Smooth muscle cell (in vitro differentiated cells): ENCODE measurements at regions not wholly inside any gene's neighbourhood (a gene's known extent, or its start where the extent isn't known, plus 50 kb on each side); places are given as distances from the start of the nearest gene placed in this dataset.

ENCODE experiments used
- DNase-seq: peaks from one replicate; lab custom pipeline; 2025; ENCODE audit not compliant: unreplicated experiment; lab: John Stamatoyannopoulos, UW
- H2AFZ ChIP-seq: fragments of 200-600 bp; sonication (generic); 2 replicates; pipeline ENCODE4 v1.6.0; 2016; ENCODE audit warnings: antibody characterized with exemption, low read depth, mild to moderate bottlenecking
- H3F3A ChIP-seq: fragments of 200-600 bp; sonication (generic); 2 replicates; pipeline ENCODE4 v1.6.0; 2017; ENCODE audit warnings: antibody characterized with exemption, low read depth
- H3K27ac ChIP-seq: fragments of 200-600 bp; sonication (generic); 2 replicates; pipeline ENCODE4 v1.5.1; 2016; ENCODE audit warnings: low read depth, mild to moderate bottlenecking
- H3K27me3 ChIP-seq: fragments of 200-600 bp; sonication (generic); 2 replicates; pipeline ENCODE4 v1.6.1; 2016; ENCODE audit warnings: low read depth, mild to moderate bottlenecking
- H3K36me3 ChIP-seq: fragments of 200-600 bp; sonication (generic); 2 replicates; pipeline ENCODE4 v1.5.1; 2016; ENCODE audit warnings: low read depth
- H3K4me1 ChIP-seq: fragments of 200-600 bp; sonication (generic); 2 replicates; pipeline ENCODE4 v1.5.1; 2016; ENCODE audit warnings: low read depth
- H3K4me2 ChIP-seq: fragments of 200-600 bp; sonication (generic); 2 replicates; pipeline ENCODE4 v1.6.0; 2016; ENCODE audit warnings: mild to moderate bottlenecking
- H3K4me3 ChIP-seq: fragments of 200-600 bp; sonication (generic); 2 replicates; pipeline ENCODE4 v1.5.1; 2016; ENCODE audit warnings: mild to moderate bottlenecking
- H3K79me2 ChIP-seq: fragments of 200-600 bp; sonication (generic); 2 replicates; pipeline ENCODE4 v1.6.0; 2016; ENCODE audit warnings: low read depth, mild to moderate bottlenecking
- H3K9ac ChIP-seq: fragments of 200-600 bp; sonication (generic); 2 replicates; pipeline ENCODE4 v1.6.0; 2016; ENCODE audit warnings: low read depth
- H3K9me3 ChIP-seq: fragments of 200-600 bp; sonication (generic); replicated peaks from 2 replicates; pipeline ENCODE4 v1.5.1; 2016; ENCODE audit warnings: low read depth
- H4K20me1 ChIP-seq: fragments of 200-600 bp; sonication (generic); 2 replicates; pipeline ENCODE4 v1.6.0; 2016; ENCODE audit warnings: low read depth
- CTCF ChIP-seq: fragments of 200-600 bp; sonication (generic); IDR thresholded peaks from 2 replicates; pipeline ENCODE4 v1.5.1; 2017; ENCODE audit warnings: borderline replicate concordance, mild to moderate bottlenecking, antibody characterized with exemption; ENCODE audit not compliant: insufficient read depth, poor library complexity, severe bottlenecking
- WGBS: methylation state at CpG from one replicate; pipeline ENCODE4 v1.1.7; 2016; ENCODE audit warnings: low lambda C conversion rate; 5-methylcytosine and 5-hydroxymethylcytosine counted together

- H4K20me1 ChIP-seq, result no peaks in the 10 kb centered on the region
- H3K4me2 ChIP-seq, result no peak overlapping the region
- no peak overlapping the region for H3K4me3 ChIP-seq
- H3K9me3 ChIP-seq, result no peaks in the 10 kb centered on the region
- no peak for TF ChIP-seq CTCF
- H3F3A ChIP-seq, result no peaks in the 10 kb centered on the region
- no peak overlapping the region for H2AFZ ChIP-seq
- H3K36me3 ChIP-seq, result no peaks in the 10 kb centered on the region
- DNase-seq, result no peak
- H3K27me3 ChIP-seq, result no peaks in the 10 kb centered on the region
- H3K79me2 ChIP-seq, result no peaks in the 10 kb centered on the region
- WGBS, result 88% methylated on average over 1 of the region's 1 CpG
- H3K9ac ChIP-seq, result no peak overlapping the region
- no peak overlapping the region for H3K27ac ChIP-seq
- peaks cover 6% of the 10 kb centered on the region for H3K4me1 ChIP-seq
Measured at GRCh38 chr18:7464245-7464966, 102.7 kb upstream of the PTPRM start.

- no peaks in the 10 kb centered on the region for H3F3A ChIP-seq
- no peaks in the 10 kb centered on the region for H3K27me3 ChIP-seq
- H3K9me3 ChIP-seq, result no peaks in the 10 kb centered on the region
- H3K4me2 ChIP-seq, result no peak overlapping the region
- no peak overlapping the region for H3K27ac ChIP-seq
- H2AFZ ChIP-seq, result no peak overlapping the region
- TF ChIP-seq CTCF, result no peak
- no peaks in the 10 kb centered on the region for H3K4me1 ChIP-seq
- no peak overlapping the region for H3K4me3 ChIP-seq
- no peak for DNase-seq
- no peaks in the 10 kb centered on the region for H3K36me3 ChIP-seq
- no peak overlapping the region for H3K9ac ChIP-seq
- no peaks in the 10 kb centered on the region for H4K20me1 ChIP-seq
- WGBS, result 89% methylated on average over 5 of the region's 5 CpGs
- no peaks in the 10 kb centered on the region for H3K79me2 ChIP-seq
Measured at GRCh38 chr18:7466190-7466589, 100.9 kb upstream of the PTPRM start.

GRCh38 chr18:7467708-7468466 lies 99.2 kb upstream of the PTPRM start:
- no peak overlapping the region for H3K9ac ChIP-seq
- no peaks in the 10 kb centered on the region for H4K20me1 ChIP-seq
- no peaks in the 10 kb centered on the region for H3K79me2 ChIP-seq
- H3K36me3 ChIP-seq, result no peaks in the 10 kb centered on the region
- H3F3A ChIP-seq, result no peaks in the 10 kb centered on the region
- H2AFZ ChIP-seq, result no peak overlapping the region
- no peaks in the 10 kb centered on the region for H3K27me3 ChIP-seq
- 84% methylated on average over 18 of the region's 18 CpGs for WGBS
- H3K4me1 ChIP-seq, result no peaks in the 10 kb centered on the region
- no peaks in the 10 kb centered on the region for H3K9me3 ChIP-seq
- no peak for TF ChIP-seq CTCF
- H3K4me2 ChIP-seq, result no peak overlapping the region
- no peak for DNase-seq
- no peak overlapping the region for H3K4me3 ChIP-seq
- H3K27ac ChIP-seq, result no peak overlapping the region
